Hepatocyte (in vitro differentiated cells): ENCODE measurements at regions not wholly inside any gene's neighbourhood (a gene's known extent, or its start where the extent isn't known, plus 50 kb on each side); places are given as distances from the start of the nearest gene placed in this dataset.

Experiments
- DNase-seq: peaks from one replicate; pipeline ENCODE4 v3.0.0-alpha.2; 2016; ENCODE audit warnings: low spot score
- H2AFZ ChIP-seq: fragments of 200-600 bp; sonication (generic); 2 replicates; pipeline ENCODE4 v1.6.0; 2016; ENCODE audit warnings: antibody characterized with exemption, mild to moderate bottlenecking
- H3K27ac ChIP-seq: fragments of 200-600 bp; sonication (generic); 2 replicates; pipeline ENCODE4 v1.5.1; 2016; ENCODE audit warnings: mild to moderate bottlenecking
- H3K27me3 ChIP-seq: fragments of 200-600 bp; sonication (generic); 2 replicates; pipeline ENCODE4 v1.6.1; 2016
- H3K36me3 ChIP-seq: fragments of 200-600 bp; sonication (generic); replicated peaks from 2 replicates; pipeline ENCODE4 v1.5.1; 2016; ENCODE audit warnings: low read depth; ENCODE audit not compliant: insufficient read depth
- H3K4me1 ChIP-seq: fragments of 200-600 bp; sonication (generic); 2 replicates; pipeline ENCODE4 v1.5.1; 2016; ENCODE audit warnings: mild to moderate bottlenecking, moderate library complexity; ENCODE audit not compliant: insufficient read depth
- H3K4me2 ChIP-seq: fragments of 200-600 bp; sonication (generic); 2 replicates; pipeline ENCODE4 v1.6.0; 2016
- H3K4me3 ChIP-seq: fragments of 200-600 bp; sonication (generic); 2 replicates; pipeline ENCODE4 v1.5.1; 2016; ENCODE audit warnings: mild to moderate bottlenecking
- H3K79me2 ChIP-seq: fragments of 200-600 bp; sonication (generic); 2 replicates; pipeline ENCODE4 v1.6.0; 2017; ENCODE audit warnings: mild to moderate bottlenecking
- H3K9me2 ChIP-seq: fragments of 200-600 bp; sonication (generic); replicated peaks from 2 replicates; pipeline ENCODE4 v1.6.0; 2017; ENCODE audit warnings: mild to moderate bottlenecking; ENCODE audit not compliant: insufficient read depth
- H3K9me3 ChIP-seq: fragments of 200-600 bp; sonication (generic); 2 replicates; pipeline ENCODE4 v1.5.1; 2016; ENCODE audit warnings: low read depth, mild to moderate bottlenecking
- H4K20me1 ChIP-seq: fragments of 200-600 bp; sonication (generic); 2 replicates; pipeline ENCODE4 v1.6.0; 2016; ENCODE audit warnings: mild to moderate bottlenecking; ENCODE audit not compliant: insufficient read depth, poor library complexity, severe bottlenecking
- EZH2 ChIP-seq: fragments of 200-600 bp; sonication (generic); IDR thresholded peaks from 2 replicates; pipeline ENCODE4 v1.6.1; 2016; ENCODE audit warnings: antibody characterized with exemption, mild to moderate bottlenecking, borderline replicate concordance
- EZH2phosphoT487 ChIP-seq: fragments of 200-600 bp; sonication (generic); IDR thresholded peaks from one replicate; pipeline ENCODE4 v1.6.1; 2018; ENCODE audit warnings: antibody characterized with exemption, mild to moderate bottlenecking, low read depth, moderate library complexity; ENCODE audit not compliant: unreplicated experiment, severe bottlenecking
- whole genome bisulfite sequencing: methylation state at CpG from one replicate; pipeline ENCODE4 v1.1.6; 2016; ENCODE audit warnings: low lambda C conversion rate; ENCODE audit errors: missing lambda C conversion rate; 5-methylcytosine and 5-hydroxymethylcytosine counted together
- TF ChIP-seq, protein P1 (sequence below): fragments of 200-600 bp; sonication (generic); IDR thresholded peaks from 2 replicates; pipeline ENCODE4 v1.5.1; 2016; ENCODE audit warnings: antibody characterized with exemption, mild to moderate bottlenecking; ENCODE audit not compliant: poor library complexity

DNA sequence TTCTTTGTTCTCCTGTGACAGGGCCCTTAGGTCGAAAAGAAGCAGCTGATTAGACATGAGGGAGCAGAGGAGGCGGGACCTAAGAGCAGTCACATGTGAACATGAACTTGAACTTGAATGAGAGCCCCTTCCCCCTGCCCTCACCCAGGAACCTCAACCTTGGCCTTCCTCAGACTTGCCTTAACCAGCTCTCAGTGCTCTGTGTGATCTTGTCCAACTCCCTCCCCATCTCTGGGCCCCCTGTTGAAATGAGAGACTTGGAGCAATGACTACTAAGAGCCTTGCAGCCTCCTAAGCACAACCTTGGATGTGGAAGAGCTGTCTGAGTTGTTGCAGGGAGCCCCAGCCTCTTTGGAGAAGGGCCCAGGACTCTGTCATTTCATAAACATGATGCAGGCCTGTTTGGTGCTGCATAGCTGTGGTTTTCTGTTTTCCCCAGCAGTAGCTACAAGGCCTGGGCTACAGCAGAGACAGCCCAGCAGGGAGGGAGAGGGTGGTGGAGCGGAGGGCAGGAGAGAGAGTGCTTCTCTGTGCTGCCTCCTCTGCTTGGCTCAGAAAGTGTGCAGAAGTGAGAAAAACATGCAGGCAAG is 123.9 kb upstream of the ZMIZ1 start:
- H3K4me3 ChIP-seq = no peak overlapping the region
- no peaks in the 10 kb centered on the region for H3K9me2 ChIP-seq
- H3K4me2 ChIP-seq = no peak overlapping the region
- H2AFZ ChIP-seq = peak overlapping the region; percentile 27
- no peaks in the 10 kb centered on the region for H3K9me3 ChIP-seq
- no peaks in the 10 kb centered on the region for H3K27me3 ChIP-seq
- H3K27ac ChIP-seq = peak overlapping the region; percentile 86
- WGBS = 46% methylated on average over 3 of the region's 3 CpGs
- no peaks in the 10 kb centered on the region for H3K36me3 ChIP-seq
- H4K20me1 ChIP-seq = no peaks in the 10 kb centered on the region
- peak; percentile 85 for DNase-seq
- no peak for TF ChIP-seq EZH2phosphoT487
- no peak for TF ChIP-seq EZH2
- TF ChIP-seq, protein P1, sequence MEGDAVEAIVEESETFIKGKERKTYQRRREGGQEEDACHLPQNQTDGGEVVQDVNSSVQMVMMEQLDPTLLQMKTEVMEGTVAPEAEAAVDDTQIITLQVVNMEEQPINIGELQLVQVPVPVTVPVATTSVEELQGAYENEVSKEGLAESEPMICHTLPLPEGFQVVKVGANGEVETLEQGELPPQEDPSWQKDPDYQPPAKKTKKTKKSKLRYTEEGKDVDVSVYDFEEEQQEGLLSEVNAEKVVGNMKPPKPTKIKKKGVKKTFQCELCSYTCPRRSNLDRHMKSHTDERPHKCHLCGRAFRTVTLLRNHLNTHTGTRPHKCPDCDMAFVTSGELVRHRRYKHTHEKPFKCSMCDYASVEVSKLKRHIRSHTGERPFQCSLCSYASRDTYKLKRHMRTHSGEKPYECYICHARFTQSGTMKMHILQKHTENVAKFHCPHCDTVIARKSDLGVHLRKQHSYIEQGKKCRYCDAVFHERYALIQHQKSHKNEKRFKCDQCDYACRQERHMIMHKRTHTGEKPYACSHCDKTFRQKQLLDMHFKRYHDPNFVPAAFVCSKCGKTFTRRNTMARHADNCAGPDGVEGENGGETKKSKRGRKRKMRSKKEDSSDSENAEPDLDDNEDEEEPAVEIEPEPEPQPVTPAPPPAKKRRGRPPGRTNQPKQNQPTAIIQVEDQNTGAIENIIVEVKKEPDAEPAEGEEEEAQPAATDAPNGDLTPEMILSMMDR = no peak
- H3K79me2 ChIP-seq = no peaks in the 10 kb centered on the region
- peaks cover 25% of the 10 kb centered on the region for H3K4me1 ChIP-seq

DNA sequence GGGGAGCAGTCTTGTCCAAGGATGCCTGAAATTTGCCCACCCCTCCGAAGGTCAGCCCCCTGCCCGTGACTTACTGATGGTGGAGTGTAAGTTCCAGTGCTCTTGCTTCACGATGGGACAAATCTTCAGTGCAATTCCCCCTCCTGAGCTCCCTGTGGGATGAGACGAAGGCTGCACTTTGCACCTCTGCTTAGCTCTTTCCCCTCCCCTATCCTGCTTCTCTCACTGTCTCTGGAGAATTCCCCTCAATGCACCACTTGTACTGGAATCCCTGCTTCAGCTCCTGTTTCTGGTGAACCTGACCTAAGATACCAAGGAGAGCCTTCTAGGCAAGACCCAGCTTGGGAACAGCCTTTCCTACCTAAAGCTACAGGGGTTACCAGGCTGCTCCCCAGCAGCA is 122.9 kb upstream of the ZMIZ1 start:
- peak overlapping the region; percentile 86 for H3K27ac ChIP-seq
- no peaks in the 10 kb centered on the region for H3K27me3 ChIP-seq
- TF ChIP-seq, protein P1 = no peak
- TF ChIP-seq EZH2phosphoT487 (no peak), EZH2 (no peak)
- no peak overlapping the region for H3K4me3 ChIP-seq
- H3K36me3 ChIP-seq = no peaks in the 10 kb centered on the region
- no peaks in the 10 kb centered on the region for H3K9me2 ChIP-seq
- no peaks in the 10 kb centered on the region for H3K79me2 ChIP-seq
- DNase-seq = no peak
- no peak overlapping the region for H2AFZ ChIP-seq
- 85% methylated on average over 4 of the region's 4 CpGs for WGBS
- H3K4me2 ChIP-seq = no peak overlapping the region
- H3K9me3 ChIP-seq = no peaks in the 10 kb centered on the region
- no peaks in the 10 kb centered on the region for H4K20me1 ChIP-seq
- peaks cover 25% of the 10 kb centered on the region for H3K4me1 ChIP-seq

DNA sequence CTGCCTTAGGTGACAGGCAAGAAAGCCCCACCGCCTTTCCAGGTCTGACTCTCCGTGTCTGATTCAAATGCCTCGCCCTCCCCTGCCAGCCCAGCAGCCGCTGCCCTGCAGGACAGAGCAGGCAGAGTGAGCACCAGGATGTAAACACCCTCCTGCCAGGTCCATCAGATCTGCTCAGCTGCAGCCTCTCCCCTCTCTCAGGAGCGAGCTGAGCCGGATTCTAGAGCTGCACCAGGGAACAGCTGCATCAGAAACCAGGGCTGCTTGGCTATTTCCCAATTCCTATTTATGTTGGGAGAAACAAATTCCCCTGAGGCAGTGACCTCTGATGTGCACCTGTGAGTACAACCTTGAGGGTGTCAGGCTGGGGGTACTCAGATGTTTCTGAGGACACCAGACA is 121.5 kb upstream of the ZMIZ1 start:
- no peak overlapping the region for H3K4me3 ChIP-seq
- H3K9me2 ChIP-seq = no peaks in the 10 kb centered on the region
- H3K4me1 ChIP-seq = peaks cover 25% of the 10 kb centered on the region
- 73% methylated on average over 6 of the region's 6 CpGs for WGBS
- no peaks in the 10 kb centered on the region for H3K27me3 ChIP-seq
- H2AFZ ChIP-seq = no peak overlapping the region
- H3K79me2 ChIP-seq = no peaks in the 10 kb centered on the region
- DNase-seq = no peak
- no peak for TF ChIP-seq EZH2
- TF ChIP-seq, protein P1 = no peak
- TF ChIP-seq EZH2phosphoT487 = no peak
- H4K20me1 ChIP-seq = no peaks in the 10 kb centered on the region
- no peak overlapping the region for H3K27ac ChIP-seq
- no peak overlapping the region for H3K4me2 ChIP-seq
- H3K9me3 ChIP-seq = no peaks in the 10 kb centered on the region
- H3K36me3 ChIP-seq = no peaks in the 10 kb centered on the region

DNA sequence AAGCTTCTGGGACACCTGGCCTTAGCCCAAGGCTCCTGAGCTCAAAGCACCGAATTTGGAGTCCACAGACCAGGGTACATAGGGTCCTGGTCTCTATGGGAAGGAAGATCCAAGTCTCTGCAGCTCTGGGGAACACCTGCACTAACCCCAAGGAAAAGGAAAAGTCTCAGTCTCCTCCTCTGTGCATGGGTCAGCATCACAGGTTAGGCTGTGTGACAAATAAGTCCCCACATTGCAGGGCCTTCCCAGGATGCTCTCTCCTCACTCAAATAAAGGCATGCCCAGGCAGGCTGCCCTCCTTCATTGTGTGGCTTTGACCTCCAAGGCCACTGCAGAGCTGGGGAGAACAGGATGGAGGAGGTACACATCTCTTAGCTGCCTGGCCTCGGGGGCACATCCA is 121.0 kb upstream of the ZMIZ1 start:
- Histone ChIP-seq H3K79me2 (no peaks in the 10 kb centered on the region), H3K4me2 (no peak overlapping the region), H3K4me1 (peaks cover 25% of the 10 kb centered on the region), H2AFZ (no peak overlapping the region), H3K9me3 (no peaks in the 10 kb centered on the region), H3K36me3 (no peaks in the 10 kb centered on the region), H4K20me1 (no peaks in the 10 kb centered on the region), H3K9me2 (no peaks in the 10 kb centered on the region), H3K27me3 (no peaks in the 10 kb centered on the region), H3K4me3 (no peak overlapping the region), H3K27ac (no peak overlapping the region)
- TF ChIP-seq, protein P1 = no peak
- TF ChIP-seq EZH2 = no peak
- no peak for TF ChIP-seq EZH2phosphoT487
- DNase-seq = no peak
- 91% methylated on average over 2 of the region's 2 CpGs for WGBS
